ENCODE measurements at regions not wholly inside any gene's neighbourhood (a gene's known extent, or its start where the extent isn't known, plus 50 kb on each side); places are given as distances from the start of the nearest gene placed in this dataset.
"Not testable (repeated sequence)": the region's sequence is repeated elsewhere in the genome, so short reads cannot be mapped to it uniquely, and the experiment has no call there.

- H3K4me3 ChIP-seq = no peak overlapping the region
- no peaks in the 10 kb centered on the region for H3K27me3 ChIP-seq
- no peak for DNase-seq
- no peaks in the 10 kb centered on the region for H3K36me3 ChIP-seq
- no peaks in the 10 kb centered on the region for H3K9me3 ChIP-seq
Measured at GRCh38 chr14:26655128-26655527, 57.3 kb upstream of the NOVA1 start.

DNA sequence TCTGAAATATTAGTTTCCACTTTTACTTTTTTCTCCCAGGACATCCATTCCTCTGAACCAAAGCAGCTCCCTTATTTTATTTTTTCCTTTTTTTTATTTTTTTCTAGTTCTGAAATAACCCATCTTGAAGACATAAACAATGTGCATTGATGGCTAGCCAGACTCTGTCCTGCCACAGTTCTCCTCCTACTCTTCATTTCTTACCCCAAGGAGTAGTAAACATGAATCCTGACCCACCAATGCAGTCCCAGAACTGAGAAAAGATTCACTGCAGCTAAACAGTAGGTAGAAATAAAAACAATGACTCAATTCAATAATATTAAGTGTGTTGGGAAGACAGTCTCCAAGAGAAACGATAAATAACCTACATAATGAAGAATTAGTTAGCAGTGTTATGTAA lies 65.7 kb upstream of the NOVA1 start:
- no peak for DNase-seq
- Histone ChIP-seq H3K36me3 (no peaks in the 10 kb centered on the region), H3K4me3 (no peak overlapping the region), H3K9me3 (no peaks in the 10 kb centered on the region), H3K27me3 (no peaks in the 10 kb centered on the region)

GRCh38 chr14:26678732-26679420 lies 81.0 kb upstream of the NOVA1 start:
- not testable (repeated sequence) for H3K4me3 ChIP-seq, H3K36me3 ChIP-seq, H3K27me3 ChIP-seq, H3K9me3 ChIP-seq, DNase-seq

DNA sequence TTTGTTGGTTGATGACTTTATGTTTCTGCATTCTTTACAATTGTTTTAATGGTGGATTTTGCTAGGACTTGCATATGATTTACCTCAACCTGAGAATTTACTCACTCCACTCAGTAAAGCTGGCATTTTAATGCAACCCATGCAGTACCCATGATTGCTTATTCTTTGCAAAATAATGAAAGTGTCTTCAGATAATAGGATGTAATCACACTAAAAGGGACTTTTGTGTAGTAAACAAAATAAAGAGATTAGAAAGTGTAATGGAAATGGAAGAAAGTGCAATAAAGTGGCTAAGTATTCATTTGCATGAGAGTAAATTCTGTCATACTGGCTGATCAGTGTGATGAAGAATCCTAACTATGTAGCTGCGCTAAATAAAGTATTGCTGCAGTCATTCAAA lies 87.6 kb upstream of the NOVA1 start:
- DNase-seq = no peak
- no peak overlapping the region for H3K4me3 ChIP-seq
- H3K36me3 ChIP-seq = no peaks in the 10 kb centered on the region
- H3K9me3 ChIP-seq = no peaks in the 10 kb centered on the region
- no peaks in the 10 kb centered on the region for H3K27me3 ChIP-seq

DNA sequence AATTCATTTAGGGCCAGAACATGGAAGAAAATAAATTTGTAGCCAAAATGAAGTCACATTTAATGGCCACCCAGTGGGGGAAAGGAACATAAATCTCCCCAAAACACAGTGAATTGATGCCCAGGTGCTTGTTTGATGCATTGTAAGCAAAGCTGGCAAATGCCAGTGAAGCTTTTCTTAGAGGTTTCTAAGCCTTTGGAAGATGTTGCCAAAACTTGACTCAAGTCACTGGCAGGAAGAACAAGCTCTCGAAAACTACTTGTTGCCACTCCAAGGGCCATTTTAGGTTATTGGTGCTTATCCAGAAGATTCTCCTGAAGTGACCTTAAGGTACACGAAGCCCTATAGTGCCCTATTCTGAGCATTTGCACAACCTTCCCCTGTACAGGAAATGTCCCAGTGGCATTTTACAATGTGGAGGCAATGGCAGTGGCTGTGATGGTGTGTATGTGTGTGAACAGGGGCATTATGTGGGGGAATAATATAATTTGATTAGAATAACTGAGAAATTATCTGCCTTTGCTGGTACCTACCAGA lies 89.5 kb upstream of the NOVA1 start:
- H3K4me3 ChIP-seq = no peak overlapping the region
- no peaks in the 10 kb centered on the region for H3K9me3 ChIP-seq
- no peak for DNase-seq
- no peaks in the 10 kb centered on the region for H3K36me3 ChIP-seq
- H3K27me3 ChIP-seq = no peaks in the 10 kb centered on the region

DNA sequence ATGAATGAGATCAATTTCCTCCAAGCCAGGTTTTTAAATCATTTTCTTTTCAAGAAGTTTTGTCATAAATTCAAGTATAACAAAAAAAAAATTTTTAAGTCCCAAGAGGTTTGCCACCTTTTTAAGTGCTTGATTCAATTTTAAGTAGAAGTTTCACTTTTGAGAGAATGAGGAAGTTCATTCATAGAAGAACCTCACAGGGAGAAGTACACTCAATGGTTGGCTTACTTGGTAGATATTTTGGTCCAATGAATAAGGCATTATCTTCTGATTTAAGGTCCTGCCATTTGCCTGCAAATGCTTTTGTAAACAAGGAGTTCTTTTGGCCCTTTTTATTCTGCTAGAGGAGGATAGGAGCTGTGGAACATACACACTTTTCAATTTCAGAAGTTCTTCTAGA lies 96.7 kb upstream of the NOVA1 start:
- no peak for DNase-seq
- H3K36me3 ChIP-seq = no peaks in the 10 kb centered on the region
- no peaks in the 10 kb centered on the region for H3K27me3 ChIP-seq
- no peak overlapping the region for H3K4me3 ChIP-seq
- no peaks in the 10 kb centered on the region for H3K9me3 ChIP-seq

GRCh38 chr14:26702721-26703230 lies 104.9 kb upstream of the NOVA1 start:
- no peak for DNase-seq
- H3K36me3 ChIP-seq = no peaks in the 10 kb centered on the region
- H3K9me3 ChIP-seq = no peaks in the 10 kb centered on the region
- H3K4me3 ChIP-seq = no peak overlapping the region
- H3K27me3 ChIP-seq = no peaks in the 10 kb centered on the region

GRCh38 chr14:26703686-26704366 lies 106.0 kb upstream of the NOVA1 start:
- Histone ChIP-seq H3K9me3 (no peaks in the 10 kb centered on the region), H3K36me3 (no peaks in the 10 kb centered on the region), H3K27me3 (no peaks in the 10 kb centered on the region), H3K4me3 (no peak overlapping the region)
- no peak for DNase-seq

DNA sequence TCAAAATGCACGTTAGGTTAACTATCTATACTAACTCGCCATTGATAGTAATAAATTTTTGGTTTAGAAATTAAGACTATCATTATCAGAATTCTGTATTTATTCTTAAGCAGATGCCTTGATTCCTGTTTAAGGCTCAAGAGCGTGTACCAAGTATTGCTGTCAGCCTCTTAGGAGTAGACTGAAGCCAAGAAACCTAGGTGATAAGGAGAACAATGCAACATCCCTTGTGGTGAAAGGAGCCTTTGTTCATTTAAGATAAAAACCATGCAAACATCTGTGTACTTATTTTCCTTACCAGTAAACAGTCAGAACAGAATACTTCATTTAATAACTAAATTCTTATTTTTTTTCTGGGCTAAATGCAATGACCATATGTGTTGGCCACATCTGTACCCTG lies 109.4 kb upstream of the NOVA1 start:
- Histone ChIP-seq H3K9me3 (no peaks in the 10 kb centered on the region), H3K36me3 (no peaks in the 10 kb centered on the region), H3K27me3 (no peaks in the 10 kb centered on the region), H3K4me3 (no peak overlapping the region)
- DNase-seq = no peak

- H3K36me3 ChIP-seq = no peaks in the 10 kb centered on the region
- no peaks in the 10 kb centered on the region for H3K9me3 ChIP-seq
- H3K27me3 ChIP-seq = no peaks in the 10 kb centered on the region
- H3K4me3 ChIP-seq = no peak overlapping the region
- no peak for DNase-seq
Measured at GRCh38 chr14:26709019-26709418, 111.2 kb upstream of the NOVA1 start.

DNA sequence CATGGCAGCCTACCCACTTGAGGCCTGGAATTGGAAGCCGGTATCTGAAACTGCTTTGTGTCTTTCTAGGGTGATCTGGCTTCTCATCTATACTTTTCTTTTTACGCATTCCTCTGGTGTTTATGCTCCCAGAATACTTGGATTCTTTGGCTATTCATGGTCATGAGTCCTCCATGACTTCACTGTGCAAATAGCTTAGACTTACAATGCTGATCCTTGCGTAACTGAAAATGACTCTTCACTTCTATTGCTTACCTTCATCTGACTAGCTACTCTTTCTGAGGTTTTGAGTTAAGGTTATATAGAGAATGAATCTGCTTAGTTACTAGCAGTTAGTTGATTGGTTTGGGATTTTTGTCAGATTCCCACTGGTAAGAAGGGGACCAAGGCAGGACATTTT lies 121.7 kb upstream of the NOVA1 start:
- Histone ChIP-seq H3K36me3 (no peaks in the 10 kb centered on the region), H3K9me3 (no peaks in the 10 kb centered on the region), H3K27me3 (no peaks in the 10 kb centered on the region)

GRCh38 chr14:26722258-26722657 lies 124.4 kb upstream of the NOVA1 start:
- no peak for DNase-seq
- H3K27me3 ChIP-seq = no peaks in the 10 kb centered on the region
- no peak overlapping the region for H3K4me3 ChIP-seq
- no peaks in the 10 kb centered on the region for H3K36me3 ChIP-seq
- H3K9me3 ChIP-seq = no peaks in the 10 kb centered on the region

More for the DNA sequence above, 121.7 kb upstream of the NOVA1 start:
- H3K4me3 ChIP-seq = no peak overlapping the region
- no peak for DNase-seq

- Histone ChIP-seq H3K9me3 (no peaks in the 10 kb centered on the region), H3K4me3 (no peak overlapping the region), H3K27me3 (no peaks in the 10 kb centered on the region), H3K36me3 (no peaks in the 10 kb centered on the region)
- no peak for DNase-seq
Measured at GRCh38 chr14:26729851-26730250, 132.0 kb upstream of the NOVA1 start.

DNA sequence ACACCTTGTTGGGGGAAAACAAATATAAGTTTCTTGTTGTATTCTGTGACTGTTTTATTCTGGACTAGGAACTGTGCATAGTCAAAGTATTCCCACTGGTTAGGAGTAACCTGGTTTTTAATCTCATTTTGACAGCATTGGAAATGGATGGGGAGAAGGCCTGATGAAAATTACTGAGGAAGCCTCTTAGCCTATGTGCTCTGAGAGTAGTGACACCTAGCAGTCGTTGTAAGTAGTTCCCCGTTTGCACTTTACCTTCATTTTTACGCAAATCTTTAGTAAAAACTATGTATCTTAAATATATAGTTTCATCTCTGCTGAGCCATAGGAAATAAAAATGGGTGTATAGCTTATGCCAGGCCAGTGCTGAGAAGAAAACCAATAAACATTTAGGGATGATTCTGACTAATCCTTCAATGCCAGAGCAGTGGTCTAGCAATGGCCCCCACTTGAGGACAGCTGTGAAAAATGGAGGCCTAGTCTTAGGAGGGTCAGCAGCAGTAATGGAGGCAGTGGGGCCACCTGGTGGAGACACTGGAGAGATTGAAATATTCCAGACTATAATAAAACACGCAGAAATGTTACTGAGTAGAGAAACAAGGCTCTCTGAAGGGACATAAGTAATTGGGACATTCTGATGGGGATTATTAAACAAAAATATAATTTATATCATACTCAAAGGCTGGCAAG lies 133.2 kb upstream of the NOVA1 start:
- Histone ChIP-seq H3K4me3 (no peak overlapping the region), H3K9me3 (no peaks in the 10 kb centered on the region), H3K36me3 (no peaks in the 10 kb centered on the region), H3K27me3 (no peaks in the 10 kb centered on the region)
- DNase-seq = peak; percentile 1

- H3K27me3 ChIP-seq = no peaks in the 10 kb centered on the region
- H3K36me3 ChIP-seq = no peaks in the 10 kb centered on the region
- no peaks in the 10 kb centered on the region for H3K9me3 ChIP-seq
- no peak overlapping the region for H3K4me3 ChIP-seq
- DNase-seq = no peak
Measured at GRCh38 chr14:26735811-26736210, 138.0 kb upstream of the NOVA1 start.

DNA sequence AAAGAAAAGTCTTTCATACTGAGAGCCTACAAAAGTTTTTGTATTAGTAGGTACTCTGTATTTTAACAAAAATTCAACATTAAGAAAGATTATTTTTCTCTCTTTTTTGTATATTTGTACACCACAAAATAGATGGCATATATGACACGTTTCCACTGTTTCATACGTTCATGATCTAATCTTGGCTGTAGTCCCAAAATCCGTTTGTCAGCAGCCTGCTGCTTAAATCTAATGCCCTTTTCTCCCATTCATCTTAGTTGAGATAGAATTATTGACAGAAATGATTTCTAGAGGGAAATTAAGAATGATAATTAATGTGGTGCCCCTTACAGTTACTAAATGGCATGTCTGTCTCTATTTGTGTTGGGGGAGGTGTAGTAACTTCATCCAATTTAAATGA lies 140.7 kb upstream of the NOVA1 start:
- Histone ChIP-seq H3K36me3 (no peaks in the 10 kb centered on the region), H3K9me3 (no peaks in the 10 kb centered on the region), H3K4me3 (no peak overlapping the region), H3K27me3 (no peaks in the 10 kb centered on the region)
- DNase-seq = no peak

DNA sequence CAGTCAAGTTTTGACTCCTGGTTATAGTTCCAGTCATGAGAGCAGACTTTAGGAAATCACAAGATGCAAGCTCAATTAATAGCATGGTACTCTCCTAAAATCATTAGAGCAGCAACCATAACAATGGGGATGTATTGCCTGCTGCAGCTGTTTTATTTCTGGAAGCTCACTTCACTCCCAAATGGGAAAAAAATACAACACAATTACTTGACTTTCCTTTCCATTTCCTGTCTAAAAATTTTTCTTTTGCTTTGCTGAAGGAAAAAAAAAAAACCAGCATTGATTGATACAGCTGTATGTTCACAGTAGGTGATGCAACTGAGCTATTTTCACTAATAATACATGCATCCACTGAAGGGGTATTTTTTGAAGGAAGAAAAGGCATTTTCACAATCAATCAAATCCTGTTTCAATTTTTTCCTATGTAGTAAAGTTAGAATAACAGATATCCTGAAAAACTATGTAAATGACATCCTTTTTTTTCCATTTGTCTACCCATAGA lies 143.9 kb upstream of the NOVA1 start:
- DNase-seq = no peak
- Histone ChIP-seq H3K36me3 (no peaks in the 10 kb centered on the region), H3K27me3 (no peaks in the 10 kb centered on the region), H3K9me3 (no peaks in the 10 kb centered on the region), H3K4me3 (no peak overlapping the region)

All from MG63 (cell line).